ENCODE measurements at regions not wholly inside any gene's neighbourhood (a gene's known extent, or its start where the extent isn't known, plus 50 kb on each side); places are given as distances from the start of the nearest gene placed in this dataset.

DNA sequence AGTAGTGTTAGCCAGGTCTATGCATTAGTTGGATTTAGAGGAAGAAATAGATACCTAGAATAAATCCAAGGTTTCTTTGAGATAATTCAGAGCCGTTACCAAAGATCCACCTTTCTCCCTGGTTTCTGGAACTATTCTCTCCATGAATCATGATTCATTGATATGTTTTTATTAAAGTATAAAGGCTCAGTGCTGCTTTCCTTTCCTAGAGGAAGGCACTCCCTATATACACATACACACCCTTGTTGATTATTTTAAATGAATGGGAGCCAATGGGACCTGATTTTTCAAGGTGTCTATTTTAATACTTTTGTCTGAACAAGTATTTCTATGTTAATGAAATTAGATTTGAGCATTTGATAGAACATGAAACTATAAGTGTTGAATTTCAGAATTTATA, 146.8 kb upstream of the SPRY1 start:
- CTCF ChIA-PET: no interaction called here
- TF ChIP-seq BHLHE40 (IDR thresholded peaks at IDR 0.05; ENCODE audit: borderline replicate concordance) (no peak), FOXA1 (IDR thresholded peaks at IDR 0.05) (no peak), FOXK2 (IDR thresholded peaks at IDR 0.05) (no peak), SUZ12 (IDR thresholded peaks at IDR 0.05) (no peak), NFRKB (IDR thresholded peaks at IDR 0.05) (no peak), TARDBP (IDR thresholded peaks at IDR 0.05) (no peak), L3MBTL2 (conservative IDR thresholded peaks at IDR 0.05) (no peak), ZNF384 (IDR thresholded peaks at IDR 0.05) (no peak), ARNT (IDR thresholded peaks at IDR 0.05) (no peak), HDGF (IDR thresholded peaks at IDR 0.05; ENCODE audit: borderline replicate concordance) (no peak)
- POLR2A ChIA-PET: no interaction called here
- no peak for DNase-seq (ENCODE audit: extremely low spot score)

DNA sequence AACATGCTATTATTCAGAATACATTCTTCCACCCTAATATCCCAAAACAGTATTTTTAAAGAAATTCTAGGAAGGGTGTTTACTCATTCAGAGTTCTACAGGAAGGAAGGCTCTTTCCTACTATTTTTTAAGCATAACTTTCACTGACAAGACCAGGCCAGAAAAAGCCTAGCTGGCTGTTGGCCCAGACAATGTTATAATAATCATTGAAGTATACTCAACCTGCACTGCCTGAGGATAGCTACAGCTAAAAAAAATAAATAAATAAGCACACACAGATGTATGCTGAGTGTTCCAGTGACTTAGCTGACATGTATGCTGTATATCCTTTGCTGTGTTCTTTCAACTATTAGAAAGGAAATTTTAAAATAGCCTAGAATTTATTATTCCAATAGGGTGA, 145.8 kb upstream of the SPRY1 start:
- ChIA-PET CTCF (no interaction called here), POLR2A (no interaction called here)
- DNase-seq (ENCODE audit: extremely low spot score): no peak
- TF ChIP-seq LEF1 (IDR thresholded peaks at IDR 0.05; ENCODE audit: borderline replicate concordance): no peak
- TF ChIP-seq SUZ12 (IDR thresholded peaks at IDR 0.05): no peak
- no peak for TF ChIP-seq ELF4 (IDR thresholded peaks at IDR 0.05)
- no peak for TF ChIP-seq FOXM1 (IDR thresholded peaks at IDR 0.05; ENCODE audit: borderline replicate concordance)
- no peak for TF ChIP-seq FOXA1 (IDR thresholded peaks at IDR 0.05)
- TF ChIP-seq NFRKB (IDR thresholded peaks at IDR 0.05): no peak
- no peak for TF ChIP-seq L3MBTL2 (conservative IDR thresholded peaks at IDR 0.05)
- TF ChIP-seq, protein P1, sequence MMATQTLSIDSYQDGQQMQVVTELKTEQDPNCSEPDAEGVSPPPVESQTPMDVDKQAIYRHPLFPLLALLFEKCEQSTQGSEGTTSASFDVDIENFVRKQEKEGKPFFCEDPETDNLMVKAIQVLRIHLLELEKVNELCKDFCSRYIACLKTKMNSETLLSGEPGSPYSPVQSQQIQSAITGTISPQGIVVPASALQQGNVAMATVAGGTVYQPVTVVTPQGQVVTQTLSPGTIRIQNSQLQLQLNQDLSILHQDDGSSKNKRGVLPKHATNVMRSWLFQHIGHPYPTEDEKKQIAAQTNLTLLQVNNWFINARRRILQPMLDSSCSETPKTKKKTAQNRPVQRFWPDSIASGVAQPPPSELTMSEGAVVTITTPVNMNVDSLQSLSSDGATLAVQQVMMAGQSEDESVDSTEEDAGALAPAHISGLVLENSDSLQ (IDR thresholded peaks at IDR 0.05): no peak
- TF ChIP-seq FOXK2 (IDR thresholded peaks at IDR 0.05): no peak
- TF ChIP-seq SP1 (IDR thresholded peaks at IDR 0.05): no peak
- TF ChIP-seq HDGF (IDR thresholded peaks at IDR 0.05; ENCODE audit: borderline replicate concordance): no peak

DNA sequence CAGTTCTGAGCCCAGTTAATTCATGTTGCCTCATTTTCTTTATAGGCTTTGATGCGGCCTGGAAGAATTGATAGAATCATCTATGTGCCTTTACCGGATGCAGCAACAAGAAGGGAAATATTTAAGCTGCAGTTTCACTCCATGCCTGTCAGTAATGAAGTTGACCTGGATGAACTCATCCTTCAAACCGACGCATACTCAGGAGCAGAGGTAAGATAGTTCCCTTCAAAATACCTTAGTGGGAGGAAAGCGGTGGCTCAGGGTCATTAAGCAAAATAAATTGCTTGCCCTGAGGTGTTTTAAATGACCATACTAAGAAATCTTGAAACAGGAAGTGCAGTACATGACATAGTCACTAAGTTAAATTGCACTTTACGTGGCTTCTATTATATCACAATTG, 140.6 kb upstream of the SPRY1 start:
- ChIA-PET CTCF (no interaction called here), POLR2A (no interaction called here)
- TF ChIP-seq FOXK2 (IDR thresholded peaks at IDR 0.05) (no peak), CTBP1 (IDR thresholded peaks at IDR 0.05; ENCODE audit: borderline replicate concordance) (no peak), SUZ12 (IDR thresholded peaks at IDR 0.05) (no peak), FOXA1 (IDR thresholded peaks at IDR 0.05) (no peak), HDGF (IDR thresholded peaks at IDR 0.05; ENCODE audit: borderline replicate concordance) (no peak), L3MBTL2 (conservative IDR thresholded peaks at IDR 0.05) (no peak), BHLHE40 (IDR thresholded peaks at IDR 0.05; ENCODE audit: borderline replicate concordance) (no peak), FOXM1 (IDR thresholded peaks at IDR 0.05; ENCODE audit: borderline replicate concordance) (no peak), ELF4 (IDR thresholded peaks at IDR 0.05) (no peak), ZNF384 (IDR thresholded peaks at IDR 0.05) (no peak), NFRKB (IDR thresholded peaks at IDR 0.05) (no peak), SP1 (IDR thresholded peaks at IDR 0.05) (no peak)
- no peak for DNase-seq (ENCODE audit: extremely low spot score)

DNA sequence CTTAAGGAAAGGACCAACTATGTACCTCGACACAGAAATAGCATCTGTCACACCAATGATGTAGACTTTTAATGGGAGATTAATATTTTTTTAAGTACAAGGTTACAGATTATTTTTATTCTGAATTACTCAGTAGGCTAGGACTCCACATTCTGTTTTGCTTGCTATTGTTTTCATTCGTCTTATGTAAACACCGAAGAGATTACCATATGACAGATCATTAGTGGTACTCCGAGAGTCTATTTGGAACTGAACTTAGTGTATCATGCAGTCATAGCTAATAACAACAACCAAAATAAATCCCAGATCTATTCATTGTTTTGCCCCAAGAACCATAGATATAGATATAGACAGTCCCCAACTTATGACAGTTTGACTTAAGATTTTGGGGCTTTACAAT, 139.7 kb upstream of the SPRY1 start:
- ChIA-PET CTCF (no interaction called here), POLR2A (no interaction called here)
- DNase-seq (ENCODE audit: extremely low spot score): no peak
- TF ChIP-seq SUZ12 (IDR thresholded peaks at IDR 0.05) (no peak), LEF1 (IDR thresholded peaks at IDR 0.05; ENCODE audit: borderline replicate concordance) (no peak), ELF4 (IDR thresholded peaks at IDR 0.05) (no peak), CTBP1 (IDR thresholded peaks at IDR 0.05; ENCODE audit: borderline replicate concordance) (no peak), ARNT (IDR thresholded peaks at IDR 0.05) (no peak)

DNA sequence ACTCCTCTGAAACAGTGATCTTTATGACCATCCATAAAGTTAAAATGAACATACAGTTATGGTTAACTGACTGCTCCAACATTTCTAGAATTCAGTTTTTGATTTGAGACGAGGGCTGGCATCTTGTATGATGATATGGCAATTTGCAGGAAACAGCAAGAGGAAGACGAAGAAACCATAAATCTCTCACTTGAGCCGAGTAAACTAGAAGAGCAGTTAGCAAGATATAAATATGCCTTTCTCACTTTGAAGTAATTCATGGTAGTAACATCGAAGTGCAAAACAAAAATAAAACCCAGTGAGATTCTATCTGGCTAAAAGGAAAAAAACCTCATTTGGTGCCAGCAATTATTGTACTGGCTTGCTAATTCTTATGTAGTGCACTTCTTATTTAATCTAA, 139.0 kb upstream of the SPRY1 start:
- POLR2A ChIA-PET: no interaction called here
- CTCF ChIA-PET: no interaction called here
- no peak for TF ChIP-seq CTBP1 (IDR thresholded peaks at IDR 0.05; ENCODE audit: borderline replicate concordance)
- no peak for TF ChIP-seq ARNT (IDR thresholded peaks at IDR 0.05)
- no peak for DNase-seq (ENCODE audit: extremely low spot score)

DNA sequence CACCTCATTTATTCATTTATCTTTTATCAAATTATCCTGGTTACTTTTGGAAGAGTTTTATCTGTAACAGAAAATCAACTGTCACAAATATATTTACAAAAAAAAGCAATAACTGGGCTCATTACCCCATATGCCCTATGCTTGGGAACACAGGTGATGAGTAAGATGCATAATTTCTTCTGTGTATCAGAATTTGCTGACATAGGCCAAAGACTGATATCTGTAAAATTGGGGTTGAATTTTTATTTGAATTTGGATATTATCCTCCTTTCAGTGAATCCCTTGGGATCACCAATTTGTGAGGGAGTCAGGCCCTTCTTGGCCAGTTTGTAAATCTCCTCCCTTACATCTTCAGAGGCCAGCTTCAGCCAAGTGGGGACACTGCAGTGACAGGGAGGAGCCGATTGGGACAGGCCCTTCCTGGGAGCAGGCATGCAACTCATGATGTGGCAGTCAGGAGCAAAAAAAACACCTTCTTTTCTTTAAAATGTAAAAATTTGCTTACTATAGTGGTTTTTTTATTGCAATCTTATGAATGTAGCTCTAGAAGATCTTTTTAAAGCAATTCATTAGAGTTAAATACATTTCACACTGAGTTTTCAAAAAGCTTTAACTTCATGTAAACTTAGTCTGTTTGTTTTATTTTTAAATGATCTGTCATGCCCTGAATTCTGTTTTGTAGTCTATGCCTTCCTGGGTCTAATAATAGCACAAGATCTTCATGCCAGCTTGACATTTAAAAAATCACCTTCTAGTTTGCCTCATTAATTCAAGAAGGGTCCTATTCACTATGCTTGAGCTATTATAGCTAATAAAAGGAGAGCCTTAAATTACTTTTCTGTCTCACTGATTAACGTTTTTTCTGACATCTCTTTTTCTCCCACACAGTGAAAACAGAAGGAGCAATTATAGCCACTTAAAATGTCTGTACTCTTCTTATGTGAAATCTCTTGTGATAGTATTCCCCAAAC, 136.6 kb upstream of the SPRY1 start:
- no peak for TF ChIP-seq ELF4 (IDR thresholded peaks at IDR 0.05)
- TF ChIP-seq BHLHE40 (IDR thresholded peaks at IDR 0.05; ENCODE audit: borderline replicate concordance): no peak
- no peak for TF ChIP-seq NFRKB (IDR thresholded peaks at IDR 0.05)
- no peak for TF ChIP-seq ZNF384 (IDR thresholded peaks at IDR 0.05)
- no peak for TF ChIP-seq SP1 (IDR thresholded peaks at IDR 0.05)
- POLR2A ChIA-PET: no interaction called here
- no peak for DNase-seq (ENCODE audit: extremely low spot score)
- CTCF ChIA-PET: no interaction called here

DNA sequence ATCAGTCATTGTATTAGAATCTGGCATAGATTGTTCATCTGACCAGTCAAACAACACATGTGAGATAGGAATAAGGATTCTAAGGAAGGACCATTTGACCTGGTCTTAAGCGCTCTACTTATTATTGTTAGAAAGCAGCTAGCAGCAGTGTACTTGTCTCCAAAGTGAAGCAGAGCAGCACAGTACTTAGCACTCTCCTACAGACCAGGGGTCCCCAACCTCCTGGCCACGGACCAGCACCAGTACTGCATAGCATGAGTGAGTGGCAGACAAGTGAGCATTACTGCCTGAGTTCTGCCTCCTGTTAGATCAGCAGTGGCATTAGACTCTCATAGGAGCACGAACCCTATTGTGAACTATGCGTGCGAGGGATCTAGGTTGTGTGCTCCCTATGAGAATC, 135.9 kb upstream of the SPRY1 start:
- DNase-seq (ENCODE audit: extremely low spot score): no peak
- POLR2A ChIA-PET: no interaction called here
- CTCF ChIA-PET: no interaction called here
- no peak for TF ChIP-seq FOXA1 (IDR thresholded peaks at IDR 0.05)
- no peak for TF ChIP-seq NFRKB (IDR thresholded peaks at IDR 0.05)
- no peak for TF ChIP-seq FOXK2 (IDR thresholded peaks at IDR 0.05)
- TF ChIP-seq SP1 (IDR thresholded peaks at IDR 0.05): no peak
- TF ChIP-seq LEF1 (IDR thresholded peaks at IDR 0.05; ENCODE audit: borderline replicate concordance): no peak
- TF ChIP-seq, protein P1 (IDR thresholded peaks at IDR 0.05): no peak
- no peak for TF ChIP-seq BHLHE40 (IDR thresholded peaks at IDR 0.05; ENCODE audit: borderline replicate concordance)
- TF ChIP-seq SUZ12 (IDR thresholded peaks at IDR 0.05): no peak
- no peak for TF ChIP-seq CTBP1 (IDR thresholded peaks at IDR 0.05; ENCODE audit: borderline replicate concordance)
- TF ChIP-seq ARNT (IDR thresholded peaks at IDR 0.05): no peak
- TF ChIP-seq L3MBTL2 (conservative IDR thresholded peaks at IDR 0.05): no peak
- no peak for TF ChIP-seq TARDBP (IDR thresholded peaks at IDR 0.05)
- TF ChIP-seq FOXM1 (IDR thresholded peaks at IDR 0.05; ENCODE audit: borderline replicate concordance): no peak
- no peak for TF ChIP-seq ELF4 (IDR thresholded peaks at IDR 0.05)
- no peak for TF ChIP-seq HDGF (IDR thresholded peaks at IDR 0.05; ENCODE audit: borderline replicate concordance)
- TF ChIP-seq ZNF384 (IDR thresholded peaks at IDR 0.05): no peak

Data from HEK293T (cell line).